H1 (cell line): ENCODE measurements at regions not wholly inside any gene's neighbourhood (a gene's known extent, or its start where the extent isn't known, plus 50 kb on each side); places are given as distances from the start of the nearest gene placed in this dataset.

Source experiments
- ASH2L ChIP-seq: fragments of 200-600, 300-600 bp; sonication (generic); IDR thresholded peaks from one replicate; pipeline ENCODE4 v1.7.1; 2017; ENCODE audit warnings: low read length
- BCL11A ChIP-seq, 2 experiments: IDR thresholded peaks; one replicate each; pipeline ENCODE4 v1.6.1; 2011; ENCODE audit warnings: low read depth in 2 of 2, low read length in 2 of 2, mild to moderate bottlenecking in 2 of 2
- CBX5 ChIP-seq: fragments of 300-800, 300-1000 bp; sonication (generic); IDR thresholded peaks from 2 replicates; pipeline ENCODE4 v1.7.1; 2016; ENCODE audit warnings: antibody characterized with exemption, low read length, low read depth
- GTF2F1 ChIP-seq: IDR thresholded peaks from 2 replicates; pipeline ENCODE4 v1.6.1; 2012; ENCODE audit warnings: low read depth, low read length, improper control_type of control experiment, borderline replicate concordance
- JUN ChIP-seq: IDR thresholded peaks from 2 replicates; pipeline ENCODE4 v1.6.1; 2011; ENCODE audit warnings: low read depth, mild to moderate bottlenecking, improper control_type of control experiment, low read length
- SP1 ChIP-seq: IDR thresholded peaks from 2 replicates; pipeline ENCODE4 v1.6.1; 2011; ENCODE audit warnings: low read depth, low read length
- SP4 ChIP-seq: IDR thresholded peaks from 2 replicates; pipeline ENCODE4 v1.6.1; 2012; ENCODE audit warnings: low read length, inconsistent platforms
- SUZ12 ChIP-seq: fragments of 200-600 bp; sonication (generic); IDR thresholded peaks from 2 replicates; pipeline ENCODE4 v1.6.1; 2012; ENCODE audit warnings: mild to moderate bottlenecking, inconsistent platforms, low read length, moderate library complexity, mixed read lengths
- TBP ChIP-seq: IDR thresholded peaks from 2 replicates; pipeline ENCODE4 v1.6.1; 2011; ENCODE audit warnings: low read depth, low read length, improper control_type of control experiment
- TCF12 ChIP-seq: IDR thresholded peaks from 2 replicates; pipeline ENCODE4 v1.6.1; 2011; ENCODE audit warnings: low read depth, mild to moderate bottlenecking, low read length
- TF ChIP-seq, protein P1 (sequence below): fragments of 300-600 bp; sonication (generic); IDR thresholded peaks from 2 replicates; pipeline ENCODE4 v1.7.1; 2012; ENCODE audit warnings: low read length, moderate library complexity, mild to moderate bottlenecking, inconsistent platforms; ENCODE audit not compliant: insufficient replicate concordance
- TF ChIP-seq, protein P2 (sequence below): IDR thresholded peaks from 2 replicates; pipeline ENCODE4 v1.6.1; 2012; ENCODE audit warnings: low read length, inconsistent platforms

DNA sequence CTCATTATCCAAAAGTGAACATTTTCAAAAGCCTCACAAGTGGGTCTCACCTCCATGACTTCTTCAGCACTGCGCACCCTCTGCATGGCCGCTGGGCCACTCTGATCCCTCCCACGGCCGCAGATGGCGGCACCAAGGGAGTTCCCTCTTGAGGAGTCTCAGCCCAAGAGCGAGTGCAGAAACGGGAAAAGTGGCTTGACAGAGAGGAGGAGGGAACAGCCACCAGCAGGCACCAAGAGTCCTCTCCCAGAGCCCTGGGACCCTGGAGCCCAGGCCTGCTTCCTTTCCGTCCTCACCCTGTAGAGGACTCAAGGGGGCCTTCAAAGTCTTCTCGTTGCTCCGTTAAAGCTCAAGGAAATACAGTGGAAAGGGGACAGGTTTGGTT, 230.2 kb upstream of the DIO3 start (continued):
- TF ChIP-seq, protein P1, sequence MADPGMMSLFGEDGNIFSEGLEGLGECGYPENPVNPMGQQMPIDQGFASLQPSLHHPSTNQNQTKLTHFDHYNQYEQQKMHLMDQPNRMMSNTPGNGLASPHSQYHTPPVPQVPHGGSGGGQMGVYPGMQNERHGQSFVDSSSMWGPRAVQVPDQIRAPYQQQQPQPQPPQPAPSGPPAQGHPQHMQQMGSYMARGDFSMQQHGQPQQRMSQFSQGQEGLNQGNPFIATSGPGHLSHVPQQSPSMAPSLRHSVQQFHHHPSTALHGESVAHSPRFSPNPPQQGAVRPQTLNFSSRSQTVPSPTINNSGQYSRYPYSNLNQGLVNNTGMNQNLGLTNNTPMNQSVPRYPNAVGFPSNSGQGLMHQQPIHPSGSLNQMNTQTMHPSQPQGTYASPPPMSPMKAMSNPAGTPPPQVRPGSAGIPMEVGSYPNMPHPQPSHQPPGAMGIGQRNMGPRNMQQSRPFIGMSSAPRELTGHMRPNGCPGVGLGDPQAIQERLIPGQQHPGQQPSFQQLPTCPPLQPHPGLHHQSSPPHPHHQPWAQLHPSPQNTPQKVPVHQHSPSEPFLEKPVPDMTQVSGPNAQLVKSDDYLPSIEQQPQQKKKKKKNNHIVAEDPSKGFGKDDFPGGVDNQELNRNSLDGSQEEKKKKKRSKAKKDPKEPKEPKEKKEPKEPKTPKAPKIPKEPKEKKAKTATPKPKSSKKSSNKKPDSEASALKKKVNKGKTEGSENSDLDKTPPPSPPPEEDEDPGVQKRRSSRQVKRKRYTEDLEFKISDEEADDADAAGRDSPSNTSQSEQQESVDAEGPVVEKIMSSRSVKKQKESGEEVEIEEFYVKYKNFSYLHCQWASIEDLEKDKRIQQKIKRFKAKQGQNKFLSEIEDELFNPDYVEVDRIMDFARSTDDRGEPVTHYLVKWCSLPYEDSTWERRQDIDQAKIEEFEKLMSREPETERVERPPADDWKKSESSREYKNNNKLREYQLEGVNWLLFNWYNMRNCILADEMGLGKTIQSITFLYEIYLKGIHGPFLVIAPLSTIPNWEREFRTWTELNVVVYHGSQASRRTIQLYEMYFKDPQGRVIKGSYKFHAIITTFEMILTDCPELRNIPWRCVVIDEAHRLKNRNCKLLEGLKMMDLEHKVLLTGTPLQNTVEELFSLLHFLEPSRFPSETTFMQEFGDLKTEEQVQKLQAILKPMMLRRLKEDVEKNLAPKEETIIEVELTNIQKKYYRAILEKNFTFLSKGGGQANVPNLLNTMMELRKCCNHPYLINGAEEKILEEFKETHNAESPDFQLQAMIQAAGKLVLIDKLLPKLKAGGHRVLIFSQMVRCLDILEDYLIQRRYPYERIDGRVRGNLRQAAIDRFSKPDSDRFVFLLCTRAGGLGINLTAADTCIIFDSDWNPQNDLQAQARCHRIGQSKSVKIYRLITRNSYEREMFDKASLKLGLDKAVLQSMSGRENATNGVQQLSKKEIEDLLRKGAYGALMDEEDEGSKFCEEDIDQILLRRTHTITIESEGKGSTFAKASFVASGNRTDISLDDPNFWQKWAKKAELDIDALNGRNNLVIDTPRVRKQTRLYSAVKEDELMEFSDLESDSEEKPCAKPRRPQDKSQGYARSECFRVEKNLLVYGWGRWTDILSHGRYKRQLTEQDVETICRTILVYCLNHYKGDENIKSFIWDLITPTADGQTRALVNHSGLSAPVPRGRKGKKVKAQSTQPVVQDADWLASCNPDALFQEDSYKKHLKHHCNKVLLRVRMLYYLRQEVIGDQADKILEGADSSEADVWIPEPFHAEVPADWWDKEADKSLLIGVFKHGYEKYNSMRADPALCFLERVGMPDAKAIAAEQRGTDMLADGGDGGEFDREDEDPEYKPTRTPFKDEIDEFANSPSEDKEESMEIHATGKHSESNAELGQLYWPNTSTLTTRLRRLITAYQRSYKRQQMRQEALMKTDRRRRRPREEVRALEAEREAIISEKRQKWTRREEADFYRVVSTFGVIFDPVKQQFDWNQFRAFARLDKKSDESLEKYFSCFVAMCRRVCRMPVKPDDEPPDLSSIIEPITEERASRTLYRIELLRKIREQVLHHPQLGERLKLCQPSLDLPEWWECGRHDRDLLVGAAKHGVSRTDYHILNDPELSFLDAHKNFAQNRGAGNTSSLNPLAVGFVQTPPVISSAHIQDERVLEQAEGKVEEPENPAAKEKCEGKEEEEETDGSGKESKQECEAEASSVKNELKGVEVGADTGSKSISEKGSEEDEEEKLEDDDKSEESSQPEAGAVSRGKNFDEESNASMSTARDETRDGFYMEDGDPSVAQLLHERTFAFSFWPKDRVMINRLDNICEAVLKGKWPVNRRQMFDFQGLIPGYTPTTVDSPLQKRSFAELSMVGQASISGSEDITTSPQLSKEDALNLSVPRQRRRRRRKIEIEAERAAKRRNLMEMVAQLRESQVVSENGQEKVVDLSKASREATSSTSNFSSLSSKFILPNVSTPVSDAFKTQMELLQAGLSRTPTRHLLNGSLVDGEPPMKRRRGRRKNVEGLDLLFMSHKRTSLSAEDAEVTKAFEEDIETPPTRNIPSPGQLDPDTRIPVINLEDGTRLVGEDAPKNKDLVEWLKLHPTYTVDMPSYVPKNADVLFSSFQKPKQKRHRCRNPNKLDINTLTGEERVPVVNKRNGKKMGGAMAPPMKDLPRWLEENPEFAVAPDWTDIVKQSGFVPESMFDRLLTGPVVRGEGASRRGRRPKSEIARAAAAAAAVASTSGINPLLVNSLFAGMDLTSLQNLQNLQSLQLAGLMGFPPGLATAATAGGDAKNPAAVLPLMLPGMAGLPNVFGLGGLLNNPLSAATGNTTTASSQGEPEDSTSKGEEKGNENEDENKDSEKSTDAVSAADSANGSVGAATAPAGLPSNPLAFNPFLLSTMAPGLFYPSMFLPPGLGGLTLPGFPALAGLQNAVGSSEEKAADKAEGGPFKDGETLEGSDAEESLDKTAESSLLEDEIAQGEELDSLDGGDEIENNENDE, result no peak
- TF ChIP-seq SUZ12, result no peak
- TF ChIP-seq SP1, result no peak
- no peak for TF ChIP-seq TBP
- TF ChIP-seq JUN, result no peak
- TF ChIP-seq TCF12, result no peak
- no peak for TF ChIP-seq ASH2L
- TF ChIP-seq GTF2F1, result no peak
- no peak for TF ChIP-seq CBX5
- no peak for TF ChIP-seq SP4
- no peak for TF ChIP-seq BCL11A (IDR thresholded peaks at IDR 0.05; ENCODE audit: low read depth in 2 of 2, low read length in 2 of 2)
- TF ChIP-seq, protein P2, sequence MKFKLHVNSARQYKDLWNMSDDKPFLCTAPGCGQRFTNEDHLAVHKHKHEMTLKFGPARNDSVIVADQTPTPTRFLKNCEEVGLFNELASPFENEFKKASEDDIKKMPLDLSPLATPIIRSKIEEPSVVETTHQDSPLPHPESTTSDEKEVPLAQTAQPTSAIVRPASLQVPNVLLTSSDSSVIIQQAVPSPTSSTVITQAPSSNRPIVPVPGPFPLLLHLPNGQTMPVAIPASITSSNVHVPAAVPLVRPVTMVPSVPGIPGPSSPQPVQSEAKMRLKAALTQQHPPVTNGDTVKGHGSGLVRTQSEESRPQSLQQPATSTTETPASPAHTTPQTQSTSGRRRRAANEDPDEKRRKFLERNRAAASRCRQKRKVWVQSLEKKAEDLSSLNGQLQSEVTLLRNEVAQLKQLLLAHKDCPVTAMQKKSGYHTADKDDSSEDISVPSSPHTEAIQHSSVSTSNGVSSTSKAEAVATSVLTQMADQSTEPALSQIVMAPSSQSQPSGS, result no peak
